Heart left ventricle (tissue), 13 donors: ENCODE measurements at regions not wholly inside any gene's neighbourhood (a gene's known extent, or its start where the extent isn't known, plus 50 kb on each side); places are given as distances from the start of the nearest gene placed in this dataset.

ENCODE experiments used
- CTCF ChIP-seq, 12 donors: fragments of 200-600 bp; sonication (generic) in 4 of 12; IDR thresholded peaks; one replicate each; pipeline versions ENCODE4 v1.5.0 to v1.8.0; 2018 to 2022; ENCODE audit warnings: antibody characterized with exemption in 12 of 12, mild to moderate bottlenecking in 5 of 12
- POLR2A ChIP-seq, 2 donors: fragments of 450-650 bp; IDR thresholded peaks; one replicate each; pipeline ENCODE4 v1.6.1; 2017; ENCODE audit warnings: antibody characterized with exemption in 2 of 2, mild to moderate bottlenecking in 2 of 2, moderate library complexity in 2 of 2
- donor health status: ischemic (EF 13 %, LVEDD 7.1; RV severe dilation, severe dysfunction).
- donor health status: DM: no; HTN: yes; CAD: no.
- donor health status: DM: no; HTN: no; CAD: no.
- donor health status: ischemic (EF 25% LVEDD 6.9; RV normal size, moderate dysfunction).
- donor health status: ischemic (EF 25% LVEDD 5.7; RV mildly dilated, moderate dysfunction).
- donor health status: ischemic (EF 35%, LVEDD 5.7; RV mildly dilated, moderate dysfunction).
- donor health status: nonischemic (EF 11% LVEDD 7.7; RV severe dilation, severe dysfunction).
- donor health status: DM: yes; HTN: yes; CAD: no.
- donor health status: PGD.
- donor health status: ischemic (EF 29% LVEDD 5.4; RV normal size, mild dysfunction).
- donor health status: nonischemic (EF 23%, LVEDD 6.1; RV moderate dilation, normal function).

- no peak for TF ChIP-seq CTCF (IDR thresholded peaks at IDR 0.05)
- no peak for TF ChIP-seq POLR2A (IDR thresholded peaks at IDR 0.05)
These were observed 735.0 kb upstream of the PHF14 start for GRCh38 chr7:10238641-10239040.
